HL-60 (cell line): ENCODE measurements at regions not wholly inside any gene's neighbourhood (a gene's known extent, or its start where the extent isn't known, plus 50 kb on each side); places are given as distances from the start of the nearest gene placed in this dataset.

Experiments
- DNase-seq, 2 experiments: peaks; one replicate each; pipeline ENCODE4 v3.0.0-alpha.2; 2010 to 2020; ENCODE audit warnings: low read depth in 1 of 2, low spot score in 1 of 2
- H3K27ac ChIP-seq: fragments of 250-450 bp; sonication (Bioruptor Pico); replicated peaks from 2 replicates; pipeline ENCODE4 v1.5.1; 2020; ENCODE audit warnings: mild to moderate bottlenecking, moderate library complexity
- H3K27me3 ChIP-seq: fragments of 250-450 bp; sonication (Bioruptor Pico); 2 replicates; pipeline ENCODE4 v1.5.1; 2021; ENCODE audit warnings: mild to moderate bottlenecking, moderate library complexity; ENCODE audit not compliant: insufficient read depth, poor library complexity, severe bottlenecking
- H3K4me3 ChIP-seq: replicated peaks from 2 replicates; pipeline ENCODE4 v1.5.1; 2011; ENCODE audit warnings: mild to moderate bottlenecking, control low read depth, low read length; ENCODE audit not compliant: insufficient read depth
- GABPA ChIP-seq: IDR thresholded peaks from 2 replicates; pipeline ENCODE4 v1.6.1; 2012; ENCODE audit warnings: low read depth
- POLR2AphosphoS5 ChIP-seq: IDR thresholded peaks from 2 replicates; pipeline ENCODE4 v1.6.1; 2012; ENCODE audit warnings: low read depth
- SPI1 ChIP-seq: IDR thresholded peaks from 2 replicates; pipeline ENCODE4 v1.6.1; 2012; ENCODE audit warnings: low read depth, mild to moderate bottlenecking, borderline replicate concordance
- TF ChIP-seq, protein P1 (sequence below): IDR thresholded peaks from one replicate; pipeline ENCODE4 v1.5.1; 2011; ENCODE audit warnings: low read length, control low read depth, inconsistent platforms; ENCODE audit not compliant: insufficient read depth
- TF ChIP-seq, protein P2 (sequence below): IDR thresholded peaks from 2 replicates; pipeline ENCODE4 v1.6.1; 2012; ENCODE audit warnings: low read depth; ENCODE audit not compliant: insufficient replicate concordance

DNA sequence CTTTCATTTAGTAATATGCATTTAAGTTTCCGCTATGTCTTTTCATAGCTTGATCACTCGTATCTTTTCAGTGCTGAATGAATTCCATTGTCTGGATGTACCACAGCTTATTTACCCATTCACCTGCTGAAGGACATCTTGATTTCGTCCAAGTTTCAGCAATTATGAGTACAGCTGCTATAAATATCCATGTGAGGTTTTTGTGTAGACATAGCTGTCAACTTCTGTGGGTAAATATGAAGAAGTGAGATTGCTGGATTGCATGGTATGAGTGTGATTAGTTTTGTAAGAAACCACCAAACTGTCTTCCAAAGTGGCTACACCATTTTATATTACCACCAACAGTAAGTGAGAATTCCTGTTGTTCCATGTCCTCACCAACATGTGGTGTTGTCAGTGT is 79.2 kb upstream of the STMND1 start:
- no peak overlapping the region for H3K27ac ChIP-seq
- no peak overlapping the region for H3K4me3 ChIP-seq
- peaks cover 4% of the 10 kb centered on the region for H3K27me3 ChIP-seq
- DNase-seq, result no peak
- TF ChIP-seq GABPA (no peak), SPI1 (no peak), POLR2AphosphoS5 (no peak)
- TF ChIP-seq, protein P1, sequence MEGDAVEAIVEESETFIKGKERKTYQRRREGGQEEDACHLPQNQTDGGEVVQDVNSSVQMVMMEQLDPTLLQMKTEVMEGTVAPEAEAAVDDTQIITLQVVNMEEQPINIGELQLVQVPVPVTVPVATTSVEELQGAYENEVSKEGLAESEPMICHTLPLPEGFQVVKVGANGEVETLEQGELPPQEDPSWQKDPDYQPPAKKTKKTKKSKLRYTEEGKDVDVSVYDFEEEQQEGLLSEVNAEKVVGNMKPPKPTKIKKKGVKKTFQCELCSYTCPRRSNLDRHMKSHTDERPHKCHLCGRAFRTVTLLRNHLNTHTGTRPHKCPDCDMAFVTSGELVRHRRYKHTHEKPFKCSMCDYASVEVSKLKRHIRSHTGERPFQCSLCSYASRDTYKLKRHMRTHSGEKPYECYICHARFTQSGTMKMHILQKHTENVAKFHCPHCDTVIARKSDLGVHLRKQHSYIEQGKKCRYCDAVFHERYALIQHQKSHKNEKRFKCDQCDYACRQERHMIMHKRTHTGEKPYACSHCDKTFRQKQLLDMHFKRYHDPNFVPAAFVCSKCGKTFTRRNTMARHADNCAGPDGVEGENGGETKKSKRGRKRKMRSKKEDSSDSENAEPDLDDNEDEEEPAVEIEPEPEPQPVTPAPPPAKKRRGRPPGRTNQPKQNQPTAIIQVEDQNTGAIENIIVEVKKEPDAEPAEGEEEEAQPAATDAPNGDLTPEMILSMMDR, result no peak
- TF ChIP-seq, protein P2, sequence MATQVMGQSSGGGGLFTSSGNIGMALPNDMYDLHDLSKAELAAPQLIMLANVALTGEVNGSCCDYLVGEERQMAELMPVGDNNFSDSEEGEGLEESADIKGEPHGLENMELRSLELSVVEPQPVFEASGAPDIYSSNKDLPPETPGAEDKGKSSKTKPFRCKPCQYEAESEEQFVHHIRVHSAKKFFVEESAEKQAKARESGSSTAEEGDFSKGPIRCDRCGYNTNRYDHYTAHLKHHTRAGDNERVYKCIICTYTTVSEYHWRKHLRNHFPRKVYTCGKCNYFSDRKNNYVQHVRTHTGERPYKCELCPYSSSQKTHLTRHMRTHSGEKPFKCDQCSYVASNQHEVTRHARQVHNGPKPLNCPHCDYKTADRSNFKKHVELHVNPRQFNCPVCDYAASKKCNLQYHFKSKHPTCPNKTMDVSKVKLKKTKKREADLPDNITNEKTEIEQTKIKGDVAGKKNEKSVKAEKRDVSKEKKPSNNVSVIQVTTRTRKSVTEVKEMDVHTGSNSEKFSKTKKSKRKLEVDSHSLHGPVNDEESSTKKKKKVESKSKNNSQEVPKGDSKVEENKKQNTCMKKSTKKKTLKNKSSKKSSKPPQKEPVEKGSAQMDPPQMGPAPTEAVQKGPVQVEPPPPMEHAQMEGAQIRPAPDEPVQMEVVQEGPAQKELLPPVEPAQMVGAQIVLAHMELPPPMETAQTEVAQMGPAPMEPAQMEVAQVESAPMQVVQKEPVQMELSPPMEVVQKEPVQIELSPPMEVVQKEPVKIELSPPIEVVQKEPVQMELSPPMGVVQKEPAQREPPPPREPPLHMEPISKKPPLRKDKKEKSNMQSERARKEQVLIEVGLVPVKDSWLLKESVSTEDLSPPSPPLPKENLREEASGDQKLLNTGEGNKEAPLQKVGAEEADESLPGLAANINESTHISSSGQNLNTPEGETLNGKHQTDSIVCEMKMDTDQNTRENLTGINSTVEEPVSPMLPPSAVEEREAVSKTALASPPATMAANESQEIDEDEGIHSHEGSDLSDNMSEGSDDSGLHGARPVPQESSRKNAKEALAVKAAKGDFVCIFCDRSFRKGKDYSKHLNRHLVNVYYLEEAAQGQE, result no peak

DNA sequence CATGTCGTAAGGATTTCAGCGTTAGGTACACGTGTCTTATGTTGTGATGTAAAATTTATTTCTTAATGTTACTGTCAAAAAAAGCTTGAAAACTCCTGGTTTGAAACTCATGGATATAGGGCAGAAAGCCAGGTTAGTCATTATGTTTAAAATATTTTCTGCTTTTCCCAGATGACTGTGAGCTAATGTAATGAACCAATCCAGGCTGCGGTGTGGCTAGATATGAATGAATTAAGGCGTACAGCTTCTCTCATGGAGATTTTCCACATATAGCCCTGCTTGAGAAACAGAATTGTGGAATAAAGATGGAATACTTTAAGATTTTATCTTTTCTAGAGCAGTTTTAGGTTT is 80.3 kb upstream of the STMND1 start:
- Histone ChIP-seq H3K27me3 (peaks cover 4% of the 10 kb centered on the region), H3K4me3 (no peak overlapping the region), H3K27ac (no peak overlapping the region)
- DNase-seq, result no peak
- TF ChIP-seq, protein P1, result no peak
- TF ChIP-seq POLR2AphosphoS5 (no peak), GABPA (no peak)
- TF ChIP-seq, protein P2, result no peak

DNA sequence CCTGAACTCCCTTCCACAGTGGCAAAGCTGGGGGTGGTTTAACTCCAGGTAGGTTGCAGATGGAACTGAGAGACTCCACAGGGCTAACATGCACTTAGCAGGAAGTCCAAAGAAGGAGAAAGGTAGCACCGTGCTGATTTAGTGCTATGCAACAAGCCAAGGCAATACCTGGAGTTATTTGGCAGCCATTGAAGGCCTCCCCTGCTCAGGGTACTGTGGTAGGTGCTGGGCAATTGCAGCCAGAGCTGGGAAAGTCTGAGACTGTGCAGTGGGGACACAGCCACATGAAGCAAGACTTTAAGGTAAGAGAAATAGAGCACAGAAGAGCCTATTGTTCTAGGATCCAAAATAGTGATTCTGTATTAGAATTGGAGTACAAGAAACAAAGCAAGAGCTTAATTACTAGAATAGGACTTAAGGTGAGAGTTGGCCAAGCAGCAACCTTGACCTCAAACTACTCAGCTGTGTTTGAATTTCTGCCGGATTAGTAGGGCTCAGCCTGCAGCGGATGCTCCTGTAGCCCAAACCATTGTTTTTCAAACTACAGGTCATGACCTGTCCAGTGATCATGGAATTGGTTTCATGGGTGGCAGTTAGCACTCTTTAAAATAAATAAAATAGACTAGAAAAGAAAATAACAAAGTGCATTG is 80.8 kb upstream of the STMND1 start:
- no peak for DNase-seq
- TF ChIP-seq, protein P2, result no peak
- no peak for TF ChIP-seq SPI1
- TF ChIP-seq, protein P1, result no peak
- TF ChIP-seq GABPA, result no peak
- no peak for TF ChIP-seq POLR2AphosphoS5
- H3K27me3 ChIP-seq, result peaks cover 4% of the 10 kb centered on the region

More for the DNA sequence above, 80.8 kb upstream of the STMND1 start:
- Histone ChIP-seq H3K27ac (no peak overlapping the region), H3K4me3 (no peak overlapping the region)
